ENCODE measurements at regions not wholly inside any gene's neighbourhood (a gene's known extent, or its start where the extent isn't known, plus 50 kb on each side); places are given as distances from the start of the nearest gene placed in this dataset.

DNA sequence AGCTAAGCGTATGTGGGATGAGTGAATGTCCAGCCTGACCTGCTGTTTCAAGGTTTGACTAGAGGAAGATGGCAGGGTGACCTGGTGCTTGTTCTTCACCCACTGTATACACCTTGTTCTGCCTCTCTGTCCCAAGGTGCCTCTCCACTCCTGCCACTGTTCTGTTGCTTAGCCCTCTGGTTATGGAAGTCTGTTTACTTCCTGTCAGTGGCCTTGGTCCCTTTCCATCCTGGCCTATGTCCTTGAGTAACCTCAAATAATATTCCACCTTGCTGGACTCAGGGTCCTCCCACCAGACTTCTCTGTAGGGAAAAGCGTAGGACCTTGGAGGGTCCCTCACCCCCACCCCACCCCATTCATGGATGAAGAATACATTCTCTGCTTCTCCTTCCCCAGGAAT lies 73.2 kb upstream of the SALL1 start:
- no peak overlapping the region for H3K4me3 ChIP-seq (replicated peaks; ENCODE audit: low read depth, low read length)
- no peak for DNase-seq (ENCODE audit: low read depth)
- no peak for TF ChIP-seq CTCF (IDR thresholded peaks at IDR 0.05; ENCODE audit: low read length, missing control alignments)

- no peak for DNase-seq (ENCODE audit: low read depth)
- TF ChIP-seq CTCF (IDR thresholded peaks at IDR 0.05; ENCODE audit: low read length, missing control alignments) = no peak
- H3K4me3 ChIP-seq (replicated peaks; ENCODE audit: low read depth, low read length) = no peak overlapping the region
These were observed 70.9 kb upstream of the SALL1 start for GRCh38 chr16:51222016-51222415.

DNA sequence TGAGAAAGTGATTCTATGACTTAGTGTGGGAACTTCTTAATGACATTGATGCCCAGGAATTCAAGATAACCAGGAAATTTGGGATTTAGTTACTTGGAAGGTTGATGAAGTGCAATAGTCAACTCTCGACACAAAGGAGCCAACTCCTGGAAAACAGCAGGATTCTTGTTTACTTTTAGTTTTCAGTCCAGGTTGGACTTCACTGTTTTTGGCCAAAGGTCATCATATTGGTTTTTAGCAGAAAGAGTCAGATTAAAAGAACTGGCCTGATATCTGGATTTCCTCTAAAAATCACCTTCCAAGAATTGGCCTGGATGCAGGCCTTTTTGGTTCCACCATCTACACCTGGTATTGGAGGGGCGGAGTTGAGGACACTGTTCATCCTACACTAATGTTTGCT lies 60.1 kb upstream of the SALL1 start:
- no peak for TF ChIP-seq CTCF (IDR thresholded peaks at IDR 0.05; ENCODE audit: low read length, missing control alignments)
- H3K4me3 ChIP-seq (replicated peaks; ENCODE audit: low read depth, low read length) = no peak overlapping the region
- DNase-seq (ENCODE audit: low read depth) = no peak

GRCh38 chr16:51210087-51210486 lies 59.0 kb upstream of the SALL1 start:
- no peak for DNase-seq (ENCODE audit: low read depth)
- no peak for TF ChIP-seq CTCF (IDR thresholded peaks at IDR 0.05; ENCODE audit: low read length, missing control alignments)

DNA sequence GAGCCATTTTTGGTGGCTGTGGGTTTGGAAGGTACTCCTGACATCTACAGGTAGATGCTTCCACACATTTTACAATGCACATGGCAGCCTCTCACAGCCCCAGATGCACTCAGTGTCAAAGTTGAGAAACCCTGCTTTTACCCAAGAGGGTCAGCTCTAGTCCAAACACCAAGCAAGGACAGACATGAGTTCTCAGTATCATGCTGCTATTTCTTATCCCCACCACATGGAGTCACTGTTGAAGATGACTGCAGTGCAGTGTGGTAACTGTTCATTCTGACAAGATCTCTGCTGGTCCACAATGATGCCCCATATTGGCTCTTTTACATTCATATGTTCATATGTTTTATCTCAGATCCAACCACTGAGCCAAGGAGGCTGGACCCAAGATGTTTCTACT lies 50.5 kb upstream of the SALL1 start:
- DNase-seq (ENCODE audit: low read depth) = no peak
- no peak for TF ChIP-seq CTCF (IDR thresholded peaks at IDR 0.05; ENCODE audit: low read length, missing control alignments)
- no peak overlapping the region for H3K4me3 ChIP-seq (replicated peaks; ENCODE audit: low read depth, low read length)

More at GRCh38 chr16:51210087-51210486, 59.0 kb upstream of the SALL1 start:
- no peak overlapping the region for H3K4me3 ChIP-seq (replicated peaks; ENCODE audit: low read depth, low read length)

Measured in fibroblast of pulmonary artery (primary cell).